SK-N-SH (cell line): ENCODE measurements at regions not wholly inside any gene's neighbourhood (a gene's known extent, or its start where the extent isn't known, plus 50 kb on each side); places are given as distances from the start of the nearest gene placed in this dataset.

Experiments
- CTCF ChIP-seq: fragments of 200-600 bp; sonication (generic); IDR thresholded peaks from 2 replicates; pipeline ENCODE4 v1.6.1; 2017; ENCODE audit warnings: antibody characterized with exemption, mild to moderate bottlenecking, moderate library complexity
- EZH2phosphoT487 ChIP-seq: fragments of 200-600 bp; sonication (generic); IDR thresholded peaks from 2 replicates; pipeline ENCODE4 v1.6.1; 2017; ENCODE audit warnings: low read depth, mixed run types, mild to moderate bottlenecking, antibody characterized with exemption, moderate library complexity, borderline replicate concordance
- FOSL2 ChIP-seq: IDR thresholded peaks from 2 replicates; pipeline ENCODE4 v1.4.0; 2012; ENCODE audit warnings: low read depth, mild to moderate bottlenecking, moderate library complexity, borderline replicate concordance
- GABPA ChIP-seq: IDR thresholded peaks from 2 replicates; pipeline ENCODE4 v1.4.0; 2012; ENCODE audit warnings: low read depth, mild to moderate bottlenecking
- IRF3 ChIP-seq: fragments of 150-350 bp; IDR thresholded peaks from 2 replicates; pipeline ENCODE4 v1.6.1; 2016; ENCODE audit warnings: mild to moderate bottlenecking, low read depth, low read length
- POLR2AphosphoS5 ChIP-seq: IDR thresholded peaks from 2 replicates; pipeline ENCODE4 v1.6.1; 2012; ENCODE audit warnings: low read depth, low read length
- RAD21 ChIP-seq: IDR thresholded peaks from 2 replicates; pipeline ENCODE4 v1.6.1; 2012; ENCODE audit warnings: mild to moderate bottlenecking, low read length
- USF2 ChIP-seq: fragments of 150-350 bp; IDR thresholded peaks from 2 replicates; pipeline ENCODE4 v1.6.1; 2017; ENCODE audit warnings: antibody characterized with exemption, low read length, low read depth, borderline replicate concordance

- TF ChIP-seq POLR2AphosphoS5 (no peak), USF2 (no peak), CTCF (no peak), IRF3 (no peak), EZH2phosphoT487 (no peak), GABPA (no peak), FOSL2 (no peak), RAD21 (no peak)
Observed at GRCh38 chr5:44868541-44868940, 59.8 kb downstream of the MRPS30 start.
